HG03097 (cell line): ENCODE measurements at regions not wholly inside any gene's neighbourhood (a gene's known extent, or its start where the extent isn't known, plus 50 kb on each side); places are given as distances from the start of the nearest gene placed in this dataset.
"Not testable (repeated sequence)": the region's sequence is repeated elsewhere in the genome, so short reads cannot be mapped to it uniquely, and the experiment has no call there.

Experiments
- ATAC-seq: cut with Tn5 transposase; IDR thresholded peaks from one replicate; pipeline ENCODE4 v1.9.1; 2021; ENCODE audit not compliant: unreplicated experiment, low FRiP score

- ATAC-seq, result not testable (repeated sequence)
Measured at GRCh38 chr2:19615402-19615801, 257.0 kb upstream of the OSR1 start.

- no peak for ATAC-seq
Measured at GRCh38 chr2:19614066-19614465, 255.6 kb upstream of the OSR1 start.

- no peak for ATAC-seq
Measured at GRCh38 chr2:19611491-19612332, 253.3 kb upstream of the OSR1 start.

GRCh38 chr2:19609266-19609665 lies 250.8 kb upstream of the OSR1 start:
- ATAC-seq, result no peak

- ATAC-seq, result no peak
Measured at GRCh38 chr2:19607931-19608771, 249.7 kb upstream of the OSR1 start.

GRCh38 chr2:19607400-19607799 lies 249.0 kb upstream of the OSR1 start:
- no peak for ATAC-seq

- ATAC-seq, result no peak
Measured at GRCh38 chr2:19600982-19601381, 242.6 kb upstream of the OSR1 start.

- ATAC-seq, result no peak
Measured at GRCh38 chr2:19600506-19600905, 242.1 kb upstream of the OSR1 start.

GRCh38 chr2:19598971-19599370 lies 240.5 kb upstream of the OSR1 start:
- no peak for ATAC-seq

- ATAC-seq, result no peak
Measured at GRCh38 chr2:19592197-19592596, 233.8 kb upstream of the OSR1 start.

- ATAC-seq, result no peak
Measured at GRCh38 chr2:19589791-19590190, 231.4 kb upstream of the OSR1 start.

GRCh38 chr2:19580830-19581229 lies 222.4 kb upstream of the OSR1 start:
- ATAC-seq, result no peak

- ATAC-seq, result no peak
Measured at GRCh38 chr2:19580264-19580663, 221.8 kb upstream of the OSR1 start.

GRCh38 chr2:19579461-19579860 lies 221.0 kb upstream of the OSR1 start:
- ATAC-seq, result no peak

- no peak for ATAC-seq
Measured at GRCh38 chr2:19577723-19578122, 219.3 kb upstream of the OSR1 start.

- no peak for ATAC-seq
Measured at GRCh38 chr2:19576411-19576810, 218.0 kb upstream of the OSR1 start.

- no peak for ATAC-seq
Measured at GRCh38 chr2:19575641-19576040, 217.2 kb upstream of the OSR1 start.

- no peak for ATAC-seq
Measured at GRCh38 chr2:19574778-19575260, 216.4 kb upstream of the OSR1 start.

- no peak for ATAC-seq
Measured at GRCh38 chr2:19573784-19574183, 215.4 kb upstream of the OSR1 start.

GRCh38 chr2:19571773-19572172 lies 213.3 kb upstream of the OSR1 start:
- no peak for ATAC-seq

GRCh38 chr2:19569300-19569791 lies 210.9 kb upstream of the OSR1 start:
- no peak for ATAC-seq
